K562 (cell line): ENCODE measurements at regions not wholly inside any gene's neighbourhood (a gene's known extent, or its start where the extent isn't known, plus 50 kb on each side); places are given as distances from the start of the nearest gene placed in this dataset.

Experiments
- ATAC-seq: fragments of 200-7000 bp; cut with Tn5 transposase; 3 replicates; pipeline ENCODE4 v1.9.1; 2020; ENCODE audit warnings: moderate library complexity
- BruUV-seq: library from RNA; stranded (reverse); fragments of 400-500 nt; replicated peaks from 2 replicates; lab custom pipeline; 2021; lab: Mats Ljungman, UMichigan
- CTCF ChIA-PET: fragments of 300-600 bp; formaldehyde crosslinking; extraction: SDS; loops from one replicate; lab custom pipeline; 2021; ENCODE audit warnings: low intra/inter-chr PET ratio; lab: Yijun Ruan, JAX
- POLR2A ChIA-PET: fragments of 300-600, 350-650 bp; sonication (Branson Sonifier 250); formaldehyde crosslinking; extraction: SDS; loops from one replicate; lab custom pipeline; 2021; ENCODE audit warnings: antibody characterized with exemption, inconsistent platforms; lab: Yijun Ruan, JAX
- DNase-seq, 4 experiments: peaks; one replicate each; pipeline versions ENCODE4 v3.0.0 to v3.0.0-alpha.2; 2011 to 2018; ENCODE audit warnings: low spot score in 3 of 4, mixed read lengths in 3 of 4; ENCODE audit errors: extremely low read depth in 1 of 4
- FAIRE-seq: peaks from 2 replicates; lab custom pipeline; 2011; peaks lifted over from hg19 to GRCh38; lab: Jason Lieb, UNC
- H2AFZ ChIP-seq: 2 replicates; pipeline ENCODE4 v1.6.0; 2011; ENCODE audit warnings: low read depth, low read length, control low read depth, inconsistent platforms
- H3K27ac ChIP-seq: fragments of 200-600 bp; 3 replicates; pipeline ENCODE4 v1.8.0; 2011; ENCODE audit warnings: low read depth, mild to moderate bottlenecking, control low read depth, inconsistent platforms, low read length, moderate library complexity, mixed read lengths; ENCODE audit errors: extremely low read depth
- H3K27me3 ChIP-seq, 2 experiments: fragments of 300-600 bp in 1 of 2; 2 replicates in 1 of 2; 3 replicates in 1 of 2; pipeline versions ENCODE4 v1.6.0 to v1.8.0; 2011; ENCODE audit warnings: inconsistent platforms in 2 of 2, low read length in 2 of 2, mild to moderate bottlenecking in 1 of 2, mixed read lengths in 1 of 2, moderate library complexity in 1 of 2; ENCODE audit not compliant: control insufficient read depth in 2 of 2, insufficient read depth in 2 of 2
- H3K36me3 ChIP-seq: fragments of 300-600 bp; 3 replicates; pipeline ENCODE4 v1.8.0; 2011; ENCODE audit warnings: mild to moderate bottlenecking, low read length, inconsistent platforms; ENCODE audit not compliant: control insufficient read depth, insufficient read depth
- H3K4me1 ChIP-seq, 2 experiments: fragments of 200-600 bp in 1 of 2; replicated peaks in 1 of 2; 2 replicates in 1 of 2; 3 replicates in 1 of 2; pipeline versions ENCODE4 v1.5.1 to v1.8.0; 2011; ENCODE audit warnings: inconsistent platforms in 2 of 2, low read length in 2 of 2, mild to moderate bottlenecking in 1 of 2, mixed read lengths in 1 of 2, moderate library complexity in 1 of 2; ENCODE audit not compliant: control insufficient read depth in 2 of 2, insufficient read depth in 2 of 2
- H3K4me2 ChIP-seq: 2 replicates; pipeline ENCODE4 v1.6.1; 2011; ENCODE audit warnings: low read length, control low read depth, inconsistent platforms, mixed read lengths; ENCODE audit not compliant: insufficient read depth
- H3K4me3 ChIP-seq: fragments of 200-600 bp; sonication (generic), shearing (Covaris generic); 2 replicates; pipeline ENCODE4 v1.5.1; 2016; ENCODE audit warnings: control low read depth, inconsistent platforms
- H3K79me2 ChIP-seq: fragments of 200-600 bp; 3 replicates; pipeline ENCODE4 v1.8.0; 2011; ENCODE audit warnings: low read length, inconsistent platforms; ENCODE audit not compliant: control insufficient read depth, insufficient read depth
- H3K9ac ChIP-seq, 2 experiments: 2 replicates each; pipeline versions ENCODE4 v1.6.0 to v1.6.1; 2011; ENCODE audit warnings: low read depth in 2 of 2, low read length in 2 of 2, control low read depth in 1 of 2, inconsistent platforms in 1 of 2, mild to moderate bottlenecking in 1 of 2, mixed read lengths in 1 of 2; ENCODE audit not compliant: insufficient read depth in 1 of 2
- H3K9me1 ChIP-seq: one replicate; pipeline ENCODE4 v1.6.0; 2011; ENCODE audit warnings: inconsistent platforms, mild to moderate bottlenecking, low read length, moderate library complexity; ENCODE audit not compliant: control insufficient read depth, insufficient read depth
- H3K9me3 ChIP-seq: replicated peaks from 2 replicates; pipeline ENCODE4 v1.5.1; 2011; ENCODE audit warnings: low read depth, low read length, inconsistent platforms; ENCODE audit not compliant: control insufficient read depth, insufficient read depth
- H4K20me1 ChIP-seq: replicated peaks from 2 replicates; pipeline ENCODE4 v1.6.1; 2011; ENCODE audit warnings: low read length, inconsistent platforms, mixed read lengths; ENCODE audit not compliant: control insufficient read depth, insufficient read depth
- BCOR ChIP-seq: fragments of 450-650 bp; IDR thresholded peaks from 2 replicates; pipeline ENCODE4 v1.6.1; 2016
- BRD4 ChIP-seq: fragments of 200-600 bp; sonication (generic); IDR thresholded peaks from 2 replicates; pipeline ENCODE4 v1.6.1; 2017; ENCODE audit warnings: inconsistent platforms
- CEBPG ChIP-seq, 3 experiments: fragments of 200-800 bp in 1 of 3; sonication (Bioruptor generic) in 1 of 3; sonication (generic) in 1 of 3; formaldehyde crosslinking in 1 of 3; IDR thresholded peaks in 2 of 3; conservative IDR thresholded peaks in 1 of 3; 2 replicates each; pipeline versions ENCODE4 v1.6.1 to v1.8.0; 2016 to 2022; ENCODE audit warnings: missing compliant biosample characterization in 2 of 3, missing genetic modification characterization in 2 of 3, mild to moderate bottlenecking in 1 of 3, missing genetic modification reagents in 1 of 3
- HDAC1 ChIP-seq, 2 experiments: fragments of 450-650 bp; IDR thresholded peaks; 2 replicates each; pipeline ENCODE4 v1.6.1; 2016 to 2017; ENCODE audit warnings: inconsistent platforms in 1 of 2, mild to moderate bottlenecking in 1 of 2, moderate library complexity in 1 of 2
- KAT2B ChIP-seq: IDR thresholded peaks from one replicate; pipeline ENCODE4 v1.6.1; 2012; ENCODE audit warnings: low read depth, mild to moderate bottlenecking, control low read depth, inconsistent platforms, low read length, moderate library complexity
- POLR3A ChIP-seq: IDR thresholded peaks from 2 replicates; pipeline ENCODE4 v1.6.1; 2011; ENCODE audit warnings: borderline replicate concordance, mild to moderate bottlenecking, moderate library complexity; ENCODE audit not compliant: insufficient read length, insufficient read depth; ENCODE audit errors: extremely low read depth
- PTTG1 ChIP-seq: fragments of 450-650 bp; IDR thresholded peaks from 2 replicates; pipeline ENCODE4 v1.6.1; 2016; ENCODE audit warnings: low read depth, mild to moderate bottlenecking, missing genetic modification characterization, missing compliant biosample characterization
- RB1 ChIP-seq: fragments of 450-650 bp; IDR thresholded peaks from 2 replicates; pipeline ENCODE4 v1.6.1; 2017; ENCODE audit warnings: low read depth, mild to moderate bottlenecking
- TAF7 ChIP-seq: fragments of 450-650 bp; IDR thresholded peaks from 2 replicates; pipeline ENCODE4 v1.6.1; 2016; ENCODE audit warnings: missing genetic modification characterization, missing compliant biosample characterization
- ZKSCAN1 ChIP-seq: fragments of 150-350 bp; IDR thresholded peaks from 2 replicates; pipeline ENCODE4 v1.6.1; 2016; ENCODE audit warnings: low read depth, low read length
- ZNF140 ChIP-seq: fragments of 250-450 bp; sonication (Bioruptor Pico); IDR thresholded peaks from 2 replicates; pipeline ENCODE4 v1.8.0; 2021; ENCODE audit warnings: moderate library complexity, mild to moderate bottlenecking, inconsistent platforms
- ZNF24 ChIP-seq: fragments of 450-650 bp; IDR thresholded peaks from 2 replicates; pipeline ENCODE4 v1.6.1; 2016
- ZNF316 ChIP-seq: fragments of 450-650 bp; IDR thresholded peaks from 2 replicates; pipeline ENCODE4 v1.6.1; 2016
- ZNF408 ChIP-seq: fragments of 250-450 bp; sonication (Bioruptor Pico); IDR thresholded peaks from 2 replicates; pipeline ENCODE4 v1.4.0; 2020; ENCODE audit warnings: low read depth, mild to moderate bottlenecking, moderate library complexity
- ZNF445 ChIP-seq: fragments of 250-450 bp; sonication (Bioruptor Pico); IDR thresholded peaks from 2 replicates; pipeline ENCODE4 v1.4.0; 2020; ENCODE audit warnings: low read depth, mild to moderate bottlenecking, moderate library complexity
- ZNF766 ChIP-seq: fragments of 200-800 bp; sonication (Bioruptor generic); conservative IDR thresholded peaks from 2 replicates; pipeline ENCODE4 v1.6.1; 2016; ENCODE audit warnings: missing genetic modification characterization, missing compliant biosample characterization
- WGBS: fragments of 100-300 bp; shearing (Covaris generic); methylation state at CpG from one replicate; pipeline ENCODE4 v1.1.6; 2016; ENCODE audit warnings: low coverage, mixed read lengths; ENCODE audit not compliant: insufficient coverage; ENCODE audit errors: missing lambda C conversion rate; 5-methylcytosine and 5-hydroxymethylcytosine counted together
- in situ Hi-C: fragments of 300-500 bp; cut with MboI; formaldehyde crosslinking; loops from 4 replicates; pipeline ENCODE4 v1.15.0; 2018; ENCODE audit warnings: inconsistent platforms, mixed read lengths
- intact Hi-C: fragments of 100-400 bp; cut with micrococcal nuclease; formaldehyde crosslinking; loops from 2 replicates; pipeline ENCODE4 v1.14.2; 2022
- TF ChIP-seq, protein P1 (sequence below): IDR thresholded peaks from 2 replicates; pipeline ENCODE4 v1.6.1; 2012; ENCODE audit warnings: low read depth, low read length, improper control_type of control experiment, borderline replicate concordance
- TF ChIP-seq, protein P2 (sequence below): sonication (generic); formaldehyde crosslinking; IDR thresholded peaks from 2 replicates; pipeline ENCODE4 v1.8.0; 2022; ENCODE audit warnings: mild to moderate bottlenecking, low read depth, missing genetic modification reagents
- TF ChIP-seq, protein P3 (sequence below): fragments of 250-450 bp; sonication (Bioruptor Pico); IDR thresholded peaks from 2 replicates; pipeline ENCODE4 v1.4.0; 2020; ENCODE audit warnings: mild to moderate bottlenecking, moderate library complexity, borderline replicate concordance

DNA sequence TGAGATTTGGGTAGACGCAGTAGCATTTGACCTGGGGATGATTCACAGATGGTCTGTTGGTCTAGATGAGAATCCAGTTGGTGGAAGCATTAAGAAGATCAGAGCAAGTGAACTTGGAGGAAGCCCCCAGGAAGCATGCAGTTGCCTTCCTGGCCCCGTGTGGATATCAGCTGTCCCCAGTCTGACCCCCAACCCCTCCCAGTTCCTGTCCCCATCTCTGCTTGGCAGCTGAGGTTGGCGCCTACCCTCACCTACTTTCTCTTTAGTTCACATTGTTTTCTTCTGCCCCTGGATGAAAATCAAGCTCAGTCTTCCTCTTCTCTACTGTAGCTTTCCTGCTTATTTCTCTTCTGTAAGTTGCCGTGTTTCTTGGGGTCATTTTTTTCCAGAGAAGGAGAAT is 227.9 kb downstream of the GATA3 start:
- no peaks in the 10 kb centered on the region for H3K4me1 ChIP-seq
- no peak overlapping the region for H3K4me2 ChIP-seq
- H3K9me3 ChIP-seq = no peaks in the 10 kb centered on the region
- no peaks in the 10 kb centered on the region for H3K36me3 ChIP-seq
- intact Hi-C loops (no loop called here), in situ Hi-C loops (no loop called here)
- no peaks in the 10 kb centered on the region for H3K79me2 ChIP-seq
- no peak overlapping the region for H3K4me3 ChIP-seq
- POLR2A ChIA-PET = no interaction called here
- CTCF ChIA-PET = no interaction called here
- no peak for TF ChIP-seq BRD4
- no peak for TF ChIP-seq RB1
- TF ChIP-seq, protein P1, sequence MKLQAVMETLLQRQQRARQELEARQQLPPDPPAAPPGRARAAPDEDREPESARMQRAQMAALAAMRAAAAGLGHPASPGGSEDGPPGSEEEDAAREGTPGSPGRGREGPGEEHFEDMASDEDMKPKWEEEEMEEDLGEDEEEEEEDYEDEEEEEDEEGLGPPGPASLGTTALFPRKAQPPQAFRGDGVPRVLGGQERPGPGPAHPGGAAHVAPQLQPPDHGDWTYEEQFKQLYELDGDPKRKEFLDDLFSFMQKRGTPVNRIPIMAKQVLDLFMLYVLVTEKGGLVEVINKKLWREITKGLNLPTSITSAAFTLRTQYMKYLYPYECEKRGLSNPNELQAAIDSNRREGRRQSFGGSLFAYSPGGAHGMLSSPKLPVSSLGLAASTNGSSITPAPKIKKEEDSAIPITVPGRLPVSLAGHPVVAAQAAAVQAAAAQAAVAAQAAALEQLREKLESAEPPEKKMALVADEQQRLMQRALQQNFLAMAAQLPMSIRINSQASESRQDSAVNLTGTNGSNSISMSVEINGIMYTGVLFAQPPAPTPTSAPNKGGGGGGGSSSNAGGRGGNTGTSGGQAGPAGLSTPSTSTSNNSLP = no peak
- no peak for TF ChIP-seq PTTG1 (tag)
- no peak for TF ChIP-seq ZNF445 (CRISPR knock-in tag)
- TF ChIP-seq POLR3A = no peak
- no peak for TF ChIP-seq ZNF24
- TF ChIP-seq, protein P2, sequence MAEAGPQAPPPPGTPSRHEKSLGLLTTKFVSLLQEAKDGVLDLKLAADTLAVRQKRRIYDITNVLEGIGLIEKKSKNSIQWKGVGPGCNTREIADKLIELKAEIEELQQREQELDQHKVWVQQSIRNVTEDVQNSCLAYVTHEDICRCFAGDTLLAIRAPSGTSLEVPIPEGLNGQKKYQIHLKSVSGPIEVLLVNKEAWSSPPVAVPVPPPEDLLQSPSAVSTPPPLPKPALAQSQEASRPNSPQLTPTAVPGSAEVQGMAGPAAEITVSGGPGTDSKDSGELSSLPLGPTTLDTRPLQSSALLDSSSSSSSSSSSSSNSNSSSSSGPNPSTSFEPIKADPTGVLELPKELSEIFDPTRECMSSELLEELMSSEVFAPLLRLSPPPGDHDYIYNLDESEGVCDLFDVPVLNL = no peak
- no peak for TF ChIP-seq BCOR
- TF ChIP-seq ZKSCAN1 = no peak
- no peak for TF ChIP-seq ZNF140
- TF ChIP-seq HDAC1 (IDR thresholded peaks at IDR 0.05) = no peak
- no peak for TF ChIP-seq KAT2B
- TF ChIP-seq, protein P3, sequence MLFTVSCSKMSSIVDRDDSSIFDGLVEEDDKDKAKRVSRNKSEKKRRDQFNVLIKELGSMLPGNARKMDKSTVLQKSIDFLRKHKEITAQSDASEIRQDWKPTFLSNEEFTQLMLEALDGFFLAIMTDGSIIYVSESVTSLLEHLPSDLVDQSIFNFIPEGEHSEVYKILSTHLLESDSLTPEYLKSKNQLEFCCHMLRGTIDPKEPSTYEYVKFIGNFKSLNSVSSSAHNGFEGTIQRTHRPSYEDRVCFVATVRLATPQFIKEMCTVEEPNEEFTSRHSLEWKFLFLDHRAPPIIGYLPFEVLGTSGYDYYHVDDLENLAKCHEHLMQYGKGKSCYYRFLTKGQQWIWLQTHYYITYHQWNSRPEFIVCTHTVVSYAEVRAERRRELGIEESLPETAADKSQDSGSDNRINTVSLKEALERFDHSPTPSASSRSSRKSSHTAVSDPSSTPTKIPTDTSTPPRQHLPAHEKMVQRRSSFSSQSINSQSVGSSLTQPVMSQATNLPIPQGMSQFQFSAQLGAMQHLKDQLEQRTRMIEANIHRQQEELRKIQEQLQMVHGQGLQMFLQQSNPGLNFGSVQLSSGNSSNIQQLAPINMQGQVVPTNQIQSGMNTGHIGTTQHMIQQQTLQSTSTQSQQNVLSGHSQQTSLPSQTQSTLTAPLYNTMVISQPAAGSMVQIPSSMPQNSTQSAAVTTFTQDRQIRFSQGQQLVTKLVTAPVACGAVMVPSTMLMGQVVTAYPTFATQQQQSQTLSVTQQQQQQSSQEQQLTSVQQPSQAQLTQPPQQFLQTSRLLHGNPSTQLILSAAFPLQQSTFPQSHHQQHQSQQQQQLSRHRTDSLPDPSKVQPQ (CRISPR knock-in tag) = no peak
- TF ChIP-seq ZNF316 = no peak
- no peak for TF ChIP-seq TAF7 (tag)
- TF ChIP-seq CEBPG (CRISPR knock-in tag; IDR thresholded peaks at IDR 0.05) = no peak
- no peak for TF ChIP-seq CEBPG (tag; conservative IDR thresholded peaks at IDR 0.05 in 1 of 2, IDR thresholded peaks at IDR 0.05 in 1 of 2)
- TF ChIP-seq ZNF766 (CRISPR knock-in tag) = no peak
- no peak for TF ChIP-seq ZNF408 (CRISPR knock-in tag)
- H3K9ac ChIP-seq = no peak overlapping the region
- BruUV-seq = no TSS peak
- H3K27me3 ChIP-seq = peaks cover 0 to 10% of the 10 kb centered on the region in 2 experiments; a peak in 4 of 5 replicates
- H3K27ac ChIP-seq = no peak overlapping the region
- DNase-seq (no peak), FAIRE-seq (no peak), ATAC-seq (no peak)
- no peaks in the 10 kb centered on the region for H3K9me1 ChIP-seq
- no peak overlapping the region for H2AFZ ChIP-seq
- H4K20me1 ChIP-seq = no peaks in the 10 kb centered on the region
- WGBS = 0% methylated on average over 4 of the region's 4 CpGs
